GM18907 (cell line): ENCODE measurements at regions not wholly inside any gene's neighbourhood (a gene's known extent, or its start where the extent isn't known, plus 50 kb on each side); places are given as distances from the start of the nearest gene placed in this dataset.

Experiments used
- ATAC-seq: cut with Tn5 transposase; IDR thresholded peaks from one replicate; pipeline ENCODE4 v1.9.1; 2021; ENCODE audit warnings: mild to moderate bottlenecking, moderate library complexity; ENCODE audit not compliant: unreplicated experiment

- ATAC-seq: no peak
Observed at GRCh38 chr22:49536571-49537131, 291.0 kb downstream of the BRD1 start.

GRCh38 chr22:49535527-49536125 is 292.0 kb downstream of the BRD1 start:
- ATAC-seq: no peak

- ATAC-seq: no peak
Observed at GRCh38 chr22:49535126-49535525, 292.5 kb downstream of the BRD1 start.

GRCh38 chr22:49534386-49534785 is 293.3 kb downstream of the BRD1 start:
- ATAC-seq: no peak

GRCh38 chr22:49533886-49534285 is 293.8 kb downstream of the BRD1 start:
- ATAC-seq: no peak

GRCh38 chr22:49532869-49533802 is 294.5 kb downstream of the BRD1 start:
- ATAC-seq: no peak

- no peak for ATAC-seq
Observed at GRCh38 chr22:49531368-49531791, 296.3 kb downstream of the BRD1 start.

GRCh38 chr22:49530671-49531367 is 296.9 kb downstream of the BRD1 start:
- no peak for ATAC-seq

GRCh38 chr22:49528420-49528720 is 299.3 kb downstream of the BRD1 start:
- ATAC-seq: no peak

GRCh38 chr22:49527611-49528419 is 299.9 kb downstream of the BRD1 start:
- ATAC-seq: no peak

- no peak for ATAC-seq
Observed at GRCh38 chr22:49525801-49526535, 301.7 kb downstream of the BRD1 start.

- no peak for ATAC-seq
Observed at GRCh38 chr22:49525360-49525759, 302.3 kb downstream of the BRD1 start.

GRCh38 chr22:49524362-49524761 is 303.3 kb downstream of the BRD1 start:
- ATAC-seq: no peak

GRCh38 chr22:49523374-49524008 is 304.2 kb downstream of the BRD1 start:
- ATAC-seq: no peak

- ATAC-seq: no peak
Observed at GRCh38 chr22:49522582-49523373, 304.9 kb downstream of the BRD1 start.

GRCh38 chr22:49521787-49522224 is 305.9 kb downstream of the BRD1 start:
- no peak for ATAC-seq

- no peak for ATAC-seq
Observed at GRCh38 chr22:49519117-49519737, 308.4 kb downstream of the BRD1 start.

- ATAC-seq: no peak
Observed at GRCh38 chr22:49518436-49518970, 309.2 kb downstream of the BRD1 start.
